ENCODE measurements at regions not wholly inside any gene's neighbourhood (a gene's known extent, or its start where the extent isn't known, plus 50 kb on each side); places are given as distances from the start of the nearest gene placed in this dataset.

DNA sequence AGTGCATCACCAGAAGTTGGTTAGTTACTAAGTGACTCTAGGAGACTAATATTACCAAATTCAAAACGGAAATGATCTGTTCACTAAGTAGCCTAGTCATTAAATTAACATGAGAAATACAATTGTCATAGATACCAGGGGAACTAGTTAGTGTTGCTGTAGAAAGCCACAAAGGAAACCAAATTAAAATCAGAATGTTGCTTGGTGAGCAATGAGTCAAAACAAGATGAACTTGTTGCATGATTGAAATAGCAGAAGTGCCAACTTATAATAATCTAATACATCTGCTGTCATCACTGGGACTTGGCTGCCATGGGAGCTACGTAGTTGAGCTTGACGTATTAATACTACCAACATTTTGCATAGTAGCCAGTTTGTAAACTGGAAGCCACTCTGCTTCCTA lies 458.1 kb downstream of the DIPK2A start:
- DNase-seq (ENCODE audit: low read depth): peak; percentile 13
- no peak overlapping the region for H3K4me3 ChIP-seq (ENCODE audit: low read length)
- TF ChIP-seq CTCF (conservative IDR thresholded peaks at IDR 0.05; ENCODE audit: low read length): no peak

DNA sequence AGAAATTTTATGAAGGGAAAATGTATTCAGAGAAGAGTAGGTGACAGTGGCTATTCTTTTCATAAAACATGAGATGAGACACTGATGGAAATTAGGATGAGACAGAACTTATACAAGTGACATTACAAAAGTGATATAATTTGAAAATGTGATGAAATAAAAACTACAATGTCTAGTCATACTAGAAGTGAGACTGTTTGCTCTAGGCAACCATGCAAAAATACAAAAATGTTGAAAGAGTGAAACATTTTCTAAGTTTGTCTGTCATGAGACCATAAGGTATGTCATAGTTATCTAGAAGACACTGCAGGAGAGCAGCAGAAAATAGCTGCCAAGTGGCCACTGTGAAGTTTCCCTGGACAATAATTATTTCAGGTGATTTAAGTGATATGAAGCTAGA lies 459.5 kb downstream of the DIPK2A start:
- DNase-seq (ENCODE audit: low read depth): no peak
- no peak for TF ChIP-seq CTCF (conservative IDR thresholded peaks at IDR 0.05; ENCODE audit: low read length)
- no peak overlapping the region for H3K4me3 ChIP-seq (ENCODE audit: low read length)

DNA sequence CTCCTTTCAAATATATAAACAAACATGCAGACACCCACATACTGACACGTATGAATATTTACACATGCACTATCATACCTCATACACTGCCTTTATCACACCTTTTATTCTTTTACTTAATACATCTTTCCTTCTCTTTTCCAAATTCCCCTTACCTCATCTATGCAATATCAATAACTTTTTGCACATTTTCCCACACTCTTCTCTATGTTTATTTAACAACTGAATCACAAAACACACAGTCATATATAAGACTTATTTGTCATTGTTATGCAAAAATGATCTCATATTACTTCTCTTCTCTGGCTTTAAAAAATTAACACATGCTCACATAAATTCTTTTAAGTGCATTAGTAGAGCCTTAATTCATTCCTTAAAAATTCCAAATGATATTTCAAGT lies 461.4 kb downstream of the DIPK2A start:
- DNase-seq (ENCODE audit: low read depth): no peak
- TF ChIP-seq CTCF (conservative IDR thresholded peaks at IDR 0.05; ENCODE audit: low read length): no peak

GRCh38 chr3:144437989-144438388 lies 466.4 kb downstream of the DIPK2A start:
- H3K4me3 ChIP-seq (ENCODE audit: low read length): no peak overlapping the region
- TF ChIP-seq CTCF (conservative IDR thresholded peaks at IDR 0.05; ENCODE audit: low read length): no peak
- no peak for DNase-seq (ENCODE audit: low read depth)

More for the DNA sequence above, 461.4 kb downstream of the DIPK2A start:
- no peak overlapping the region for H3K4me3 ChIP-seq (ENCODE audit: low read length)

- no peak for DNase-seq (ENCODE audit: low read depth)
- TF ChIP-seq CTCF (conservative IDR thresholded peaks at IDR 0.05; ENCODE audit: low read length): no peak
- no peak overlapping the region for H3K4me3 ChIP-seq (ENCODE audit: low read length)
These were observed 472.4 kb downstream of the DIPK2A start for GRCh38 chr3:144444061-144444460.

- TF ChIP-seq CTCF (conservative IDR thresholded peaks at IDR 0.05; ENCODE audit: low read length): no peak
- DNase-seq (ENCODE audit: low read depth): no peak
- no peak overlapping the region for H3K4me3 ChIP-seq (ENCODE audit: low read length)
These were observed 472.9 kb downstream of the DIPK2A start for GRCh38 chr3:144444546-144444945.

- TF ChIP-seq CTCF (conservative IDR thresholded peaks at IDR 0.05; ENCODE audit: low read length): no peak
- H3K4me3 ChIP-seq (ENCODE audit: low read length): no peak overlapping the region
- no peak for DNase-seq (ENCODE audit: low read depth)
These were observed 484.3 kb downstream of the DIPK2A start for GRCh38 chr3:144455841-144456440.
